Endodermal cell (in vitro differentiated cells): ENCODE measurements at regions not wholly inside any gene's neighbourhood (a gene's known extent, or its start where the extent isn't known, plus 50 kb on each side); places are given as distances from the start of the nearest gene placed in this dataset.

ENCODE experiments used
- DNase-seq: peaks from one replicate; pipeline ENCODE4 v3.0.0-alpha.2; 2017
- H3K27ac ChIP-seq: 2 replicates; pipeline ENCODE4 v1.5.1; 2013; ENCODE audit warnings: mild to moderate bottlenecking, low read depth, low read length, moderate library complexity
- H3K27me3 ChIP-seq: 2 replicates; pipeline ENCODE4 v1.6.1; 2013; ENCODE audit warnings: mild to moderate bottlenecking, low read length, moderate library complexity; ENCODE audit not compliant: insufficient read depth, control insufficient read depth, poor library complexity, severe bottlenecking
- H3K36me3 ChIP-seq: 2 replicates; pipeline ENCODE4 v1.7.0; 2013; ENCODE audit warnings: mild to moderate bottlenecking, low read length, moderate library complexity; ENCODE audit not compliant: control insufficient read depth, insufficient read depth
- H3K4me1 ChIP-seq: one replicate; pipeline ENCODE4 v1.7.0; 2013; ENCODE audit warnings: low read length; ENCODE audit not compliant: control insufficient read depth, insufficient read depth
- H3K4me3 ChIP-seq: 2 replicates; pipeline ENCODE4 v1.5.1; 2013; ENCODE audit warnings: mild to moderate bottlenecking, low read length, moderate library complexity
- H3K9ac ChIP-seq: 2 replicates; pipeline ENCODE4 v1.6.1; 2013; ENCODE audit warnings: mild to moderate bottlenecking, low read length, moderate library complexity; ENCODE audit not compliant: poor library complexity, severe bottlenecking; ENCODE audit errors: extremely low read depth
- H3K9me3 ChIP-seq: 2 replicates; pipeline ENCODE4 v1.6.1; 2013; ENCODE audit warnings: mild to moderate bottlenecking, low read length, moderate library complexity; ENCODE audit not compliant: control insufficient read depth
- H3K27ac Mint-ChIP-seq: 2 replicates; pipeline ENCODE4 v1.8.0; 2020; ENCODE audit warnings: mixed read lengths
- H3K27me3 Mint-ChIP-seq: 2 replicates; pipeline ENCODE4 v1.8.0; 2021; ENCODE audit warnings: mild to moderate bottlenecking, mixed read lengths; ENCODE audit not compliant: insufficient read depth
- H3K36me3 Mint-ChIP-seq: 2 replicates; pipeline ENCODE4 v1.8.0; 2020; ENCODE audit warnings: low read depth, mixed read lengths
- H3K4me1 Mint-ChIP-seq: 2 replicates; pipeline ENCODE4 v1.8.0; 2020; ENCODE audit warnings: mixed read lengths
- H3K4me3 Mint-ChIP-seq: 2 replicates; pipeline ENCODE4 v1.8.0; 2020; ENCODE audit warnings: mild to moderate bottlenecking, moderate library complexity, mixed read lengths
- H3K9me3 Mint-ChIP-seq: 2 replicates; pipeline ENCODE4 v1.8.0; 2020; ENCODE audit warnings: mild to moderate bottlenecking, mixed read lengths
- CTCF ChIP-seq: fragments of 200-600 bp; sonication (generic); conservative IDR thresholded peaks from 2 replicates; pipeline ENCODE4 v1.5.0; 2021; ENCODE audit warnings: antibody characterized with exemption, mild to moderate bottlenecking
- WGBS, 2 experiments: methylation state at CpG; one replicate each; pipeline versions ENCODE4 v1.1.5 to v1.1.7; 2013; ENCODE audit warnings: missing lambda C conversion rate in 2 of 2, mixed read lengths in 1 of 2; ENCODE audit not compliant: insufficient coverage in 1 of 2, insufficient read length in 1 of 2; 5-methylcytosine and 5-hydroxymethylcytosine counted together

GRCh38 chr5:71943874-71944273 is 163.4 kb upstream of the MAP1B start:
- Mint-ChIP-seq H3K4me3 (no peak overlapping the region), H3K4me1 (peaks cover 18% of the 10 kb centered on the region), H3K27ac (no peak overlapping the region), H3K27me3 (no peaks in the 10 kb centered on the region), H3K9me3 (peaks cover 26% of the 10 kb centered on the region), H3K36me3 (no peaks in the 10 kb centered on the region)
- no peak overlapping the region for H3K9ac ChIP-seq
- H3K27ac ChIP-seq = no peak overlapping the region
- TF ChIP-seq CTCF = no peak
- no peaks in the 10 kb centered on the region for H3K27me3 ChIP-seq
- H3K4me3 ChIP-seq = no peak overlapping the region
- WGBS, 2 experiments = 49 to 61% methylated on average over 8 of the region's 8 CpGs
- no peaks in the 10 kb centered on the region for H3K36me3 ChIP-seq
- H3K9me3 ChIP-seq = peaks cover 2% of the 10 kb centered on the region
- peaks cover 2% of the 10 kb centered on the region for H3K4me1 ChIP-seq
- no peak for DNase-seq

GRCh38 chr5:71945436-71945835 is 161.8 kb upstream of the MAP1B start:
- Histone ChIP-seq H3K9me3 (peaks cover 6% of the 10 kb centered on the region), H3K27ac (no peak overlapping the region), H3K27me3 (no peaks in the 10 kb centered on the region), H3K4me3 (no peak overlapping the region), H3K4me1 (peaks cover 2% of the 10 kb centered on the region), H3K36me3 (no peaks in the 10 kb centered on the region), H3K9ac (no peak overlapping the region)
- no peak for DNase-seq
- TF ChIP-seq CTCF = no peak
- Mint-ChIP-seq H3K4me1 (peaks cover 12% of the 10 kb centered on the region), H3K27ac (no peak overlapping the region), H3K4me3 (no peak overlapping the region), H3K36me3 (no peaks in the 10 kb centered on the region), H3K27me3 (no peaks in the 10 kb centered on the region), H3K9me3 (peaks cover 35% of the 10 kb centered on the region)
- WGBS, 2 experiments = 90 to 100% methylated on average over 5 to 6 of the region's 6 CpGs

GRCh38 chr5:71946343-71947030 is 160.8 kb upstream of the MAP1B start:
- H3K9me3 Mint-ChIP-seq = peaks cover 42% of the 10 kb centered on the region
- H3K27ac ChIP-seq = no peak overlapping the region
- H3K27me3 Mint-ChIP-seq = no peaks in the 10 kb centered on the region
- H3K36me3 Mint-ChIP-seq = no peaks in the 10 kb centered on the region
- H3K9ac ChIP-seq = no peak overlapping the region
- peaks cover 6% of the 10 kb centered on the region for H3K9me3 ChIP-seq
- DNase-seq = no peak
- H3K27ac Mint-ChIP-seq = no peak overlapping the region
- TF ChIP-seq CTCF = no peak
- H3K4me1 ChIP-seq = peaks cover 2% of the 10 kb centered on the region
- 91 to 100% methylated on average over 5 to 6 of the region's 6 CpGs for WGBS, 2 experiments
- H3K36me3 ChIP-seq = no peaks in the 10 kb centered on the region
- H3K4me3 ChIP-seq = no peak overlapping the region
- no peaks in the 10 kb centered on the region for H3K27me3 ChIP-seq
- H3K4me3 Mint-ChIP-seq = no peak overlapping the region
- H3K4me1 Mint-ChIP-seq = peaks cover 12% of the 10 kb centered on the region
